ENCODE measurements at regions not wholly inside any gene's neighbourhood (a gene's known extent, or its start where the extent isn't known, plus 50 kb on each side); places are given as distances from the start of the nearest gene placed in this dataset.

DNA sequence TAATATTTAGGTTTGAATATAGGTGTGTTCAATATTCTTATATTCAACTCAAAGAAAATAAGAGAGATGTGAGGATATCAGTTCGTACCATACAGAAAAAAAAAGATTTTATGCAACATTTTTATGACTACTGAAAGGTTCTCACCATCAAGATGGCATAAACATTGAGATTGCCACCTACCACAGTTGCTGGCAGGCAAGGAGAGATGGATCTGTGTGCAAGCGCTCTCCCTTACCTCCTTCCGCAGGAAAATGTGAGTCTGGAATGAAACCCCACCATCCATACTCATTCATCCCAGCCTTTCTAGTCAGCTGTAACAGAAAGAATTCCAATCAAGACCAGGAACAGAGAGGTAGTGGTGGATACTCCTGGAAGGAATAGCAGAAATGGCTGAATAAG lies 376.9 kb downstream of the PPP3CA start:
- Histone ChIP-seq H3K4me1 (no peaks in the 10 kb centered on the region), H3K27me3 (no peaks in the 10 kb centered on the region), H3K27ac (no peak overlapping the region), H3K4me3 (no peak overlapping the region), H3K36me3 (no peaks in the 10 kb centered on the region), H3K9me3 (no peaks in the 10 kb centered on the region)
- no peak for ATAC-seq
- intact Hi-C loops (cut with DNase I; ENCODE audit: low total_unique reads) (no loop called here), in situ Hi-C loops (cut with MboI; ENCODE audit: low sequenced_read_pairs in 4 of 4) (no loop called here)
- no peak for TF ChIP-seq POLR2A (IDR thresholded peaks at IDR 0.05)
- TF ChIP-seq, protein P1, sequence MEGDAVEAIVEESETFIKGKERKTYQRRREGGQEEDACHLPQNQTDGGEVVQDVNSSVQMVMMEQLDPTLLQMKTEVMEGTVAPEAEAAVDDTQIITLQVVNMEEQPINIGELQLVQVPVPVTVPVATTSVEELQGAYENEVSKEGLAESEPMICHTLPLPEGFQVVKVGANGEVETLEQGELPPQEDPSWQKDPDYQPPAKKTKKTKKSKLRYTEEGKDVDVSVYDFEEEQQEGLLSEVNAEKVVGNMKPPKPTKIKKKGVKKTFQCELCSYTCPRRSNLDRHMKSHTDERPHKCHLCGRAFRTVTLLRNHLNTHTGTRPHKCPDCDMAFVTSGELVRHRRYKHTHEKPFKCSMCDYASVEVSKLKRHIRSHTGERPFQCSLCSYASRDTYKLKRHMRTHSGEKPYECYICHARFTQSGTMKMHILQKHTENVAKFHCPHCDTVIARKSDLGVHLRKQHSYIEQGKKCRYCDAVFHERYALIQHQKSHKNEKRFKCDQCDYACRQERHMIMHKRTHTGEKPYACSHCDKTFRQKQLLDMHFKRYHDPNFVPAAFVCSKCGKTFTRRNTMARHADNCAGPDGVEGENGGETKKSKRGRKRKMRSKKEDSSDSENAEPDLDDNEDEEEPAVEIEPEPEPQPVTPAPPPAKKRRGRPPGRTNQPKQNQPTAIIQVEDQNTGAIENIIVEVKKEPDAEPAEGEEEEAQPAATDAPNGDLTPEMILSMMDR (IDR thresholded peaks at IDR 0.05 in 4 of 5, conservative IDR thresholded peaks at IDR 0.05 in 1 of 5) = no peak
- no peak for DNase-seq

DNA sequence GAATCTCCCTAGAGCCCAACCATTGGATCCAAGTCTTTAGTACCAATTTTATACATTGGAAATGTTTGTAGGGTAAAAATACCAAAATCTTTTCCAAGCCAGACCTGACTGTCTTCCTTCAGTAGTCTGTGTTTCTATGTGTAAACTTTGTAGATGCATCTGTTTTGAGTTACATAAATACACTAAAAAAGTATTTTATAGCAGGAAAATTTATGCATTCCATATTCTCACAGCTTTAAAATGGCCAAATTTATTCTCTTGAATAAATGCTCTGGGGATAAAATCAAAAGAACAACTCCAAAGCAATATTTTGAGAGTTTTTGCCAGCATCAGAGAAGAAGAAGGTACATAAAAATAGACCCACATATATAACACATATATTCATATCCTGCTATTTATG lies 377.4 kb downstream of the PPP3CA start:
- ATAC-seq = no peak
- no peaks in the 10 kb centered on the region for H3K9me3 ChIP-seq
- H3K27ac ChIP-seq = no peak overlapping the region
- TF ChIP-seq, protein P1 (IDR thresholded peaks at IDR 0.05 in 4 of 5, conservative IDR thresholded peaks at IDR 0.05 in 1 of 5) = no peak
- TF ChIP-seq POLR2A (IDR thresholded peaks at IDR 0.05) = no peak
- no peaks in the 10 kb centered on the region for H3K27me3 ChIP-seq
- in situ Hi-C loops (cut with MboI; ENCODE audit: low sequenced_read_pairs in 4 of 4) = no loop called here
- no peaks in the 10 kb centered on the region for H3K36me3 ChIP-seq
- H3K4me1 ChIP-seq = no peaks in the 10 kb centered on the region
- intact Hi-C loops (cut with DNase I; ENCODE audit: low total_unique reads) = no loop called here
- no peak for DNase-seq
- no peak overlapping the region for H3K4me3 ChIP-seq

GRCh38 chr4:100968046-100968445 lies 379.3 kb downstream of the PPP3CA start:
- TF ChIP-seq POLR2A (IDR thresholded peaks at IDR 0.05) = no peak
- TF ChIP-seq, protein P1 (IDR thresholded peaks at IDR 0.05 in 4 of 5, conservative IDR thresholded peaks at IDR 0.05 in 1 of 5) = no peak
- H3K27me3 ChIP-seq = no peaks in the 10 kb centered on the region
- intact Hi-C loops (cut with DNase I; ENCODE audit: low total_unique reads) (no loop called here), in situ Hi-C loops (cut with MboI; ENCODE audit: low sequenced_read_pairs in 4 of 4) (no loop called here)
- no peaks in the 10 kb centered on the region for H3K36me3 ChIP-seq
- no peaks in the 10 kb centered on the region for H3K9me3 ChIP-seq
- no peak overlapping the region for H3K4me3 ChIP-seq
- no peaks in the 10 kb centered on the region for H3K4me1 ChIP-seq
- ATAC-seq (no peak), DNase-seq (no peak)
- H3K27ac ChIP-seq = no peak overlapping the region

- TF ChIP-seq, protein P1 (IDR thresholded peaks at IDR 0.05 in 4 of 5, conservative IDR thresholded peaks at IDR 0.05 in 1 of 5) = no peak
- no peak for TF ChIP-seq POLR2A (IDR thresholded peaks at IDR 0.05)
- intact Hi-C loops (cut with DNase I; ENCODE audit: low total_unique reads) = no loop called here
- H3K4me1 ChIP-seq = no peaks in the 10 kb centered on the region
- ATAC-seq = no peak
- H3K27ac ChIP-seq = no peak overlapping the region
- in situ Hi-C loops (cut with MboI; ENCODE audit: low sequenced_read_pairs in 4 of 4) = no loop called here
- no peaks in the 10 kb centered on the region for H3K27me3 ChIP-seq
- no peak for DNase-seq
- H3K9me3 ChIP-seq = no peaks in the 10 kb centered on the region
- H3K36me3 ChIP-seq = no peaks in the 10 kb centered on the region
- H3K4me3 ChIP-seq = no peak overlapping the region
These were observed 383.7 kb downstream of the PPP3CA start for GRCh38 chr4:100963627-100964026.

DNA sequence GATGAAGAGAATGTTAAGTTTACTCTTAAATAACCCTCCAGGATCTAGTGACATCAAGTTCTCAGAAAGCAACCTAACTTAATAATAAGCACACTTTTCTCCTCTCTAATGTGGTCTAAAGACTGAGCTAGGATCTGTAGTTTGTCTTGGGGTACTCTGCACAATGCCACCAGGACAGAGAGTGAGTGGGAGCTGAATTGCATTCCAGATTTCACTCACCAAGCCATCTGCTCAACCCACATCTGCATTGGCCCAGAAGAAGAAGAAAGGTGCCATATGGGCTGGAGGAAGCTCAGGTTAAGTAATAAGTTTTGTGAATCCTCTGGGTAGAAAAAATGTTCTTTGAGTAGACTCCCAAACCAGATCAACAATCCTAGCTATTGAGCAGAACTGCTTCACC lies 384.6 kb downstream of the PPP3CA start:
- Histone ChIP-seq H3K27ac (no peak overlapping the region), H3K9me3 (no peaks in the 10 kb centered on the region), H3K4me1 (no peaks in the 10 kb centered on the region), H3K36me3 (no peaks in the 10 kb centered on the region), H3K4me3 (no peak overlapping the region), H3K27me3 (no peaks in the 10 kb centered on the region)
- in situ Hi-C loops (cut with MboI; ENCODE audit: low sequenced_read_pairs in 4 of 4) (no loop called here), intact Hi-C loops (cut with DNase I; ENCODE audit: low total_unique reads) (no loop called here)
- ATAC-seq (no peak), DNase-seq (no peak)
- TF ChIP-seq POLR2A (IDR thresholded peaks at IDR 0.05) = no peak
- TF ChIP-seq, protein P1 (IDR thresholded peaks at IDR 0.05 in 4 of 5, conservative IDR thresholded peaks at IDR 0.05 in 1 of 5) = no peak

Data from gastrocnemius medialis (tissue), 4 donors.